Epithelial cell of esophagus (primary cell): ENCODE measurements at regions not wholly inside any gene's neighbourhood (a gene's known extent, or its start where the extent isn't known, plus 50 kb on each side); places are given as distances from the start of the nearest gene placed in this dataset.

ENCODE experiments used
- DNase-seq: peaks from one replicate; pipeline ENCODE4 v3.0.0; 2010; ENCODE audit warnings: low read depth
- H3K4me3 ChIP-seq: 2 replicates; pipeline ENCODE4 v1.5.1; 2011; ENCODE audit warnings: mild to moderate bottlenecking, low read length, control low read depth
- TF ChIP-seq, protein P1 (sequence below): IDR thresholded peaks from 2 replicates; pipeline ENCODE4 v1.5.1; 2011; ENCODE audit warnings: low read depth, mild to moderate bottlenecking, low read length, control low read depth, inconsistent platforms; ENCODE audit not compliant: insufficient read depth; ENCODE audit errors: missing control alignments

DNA sequence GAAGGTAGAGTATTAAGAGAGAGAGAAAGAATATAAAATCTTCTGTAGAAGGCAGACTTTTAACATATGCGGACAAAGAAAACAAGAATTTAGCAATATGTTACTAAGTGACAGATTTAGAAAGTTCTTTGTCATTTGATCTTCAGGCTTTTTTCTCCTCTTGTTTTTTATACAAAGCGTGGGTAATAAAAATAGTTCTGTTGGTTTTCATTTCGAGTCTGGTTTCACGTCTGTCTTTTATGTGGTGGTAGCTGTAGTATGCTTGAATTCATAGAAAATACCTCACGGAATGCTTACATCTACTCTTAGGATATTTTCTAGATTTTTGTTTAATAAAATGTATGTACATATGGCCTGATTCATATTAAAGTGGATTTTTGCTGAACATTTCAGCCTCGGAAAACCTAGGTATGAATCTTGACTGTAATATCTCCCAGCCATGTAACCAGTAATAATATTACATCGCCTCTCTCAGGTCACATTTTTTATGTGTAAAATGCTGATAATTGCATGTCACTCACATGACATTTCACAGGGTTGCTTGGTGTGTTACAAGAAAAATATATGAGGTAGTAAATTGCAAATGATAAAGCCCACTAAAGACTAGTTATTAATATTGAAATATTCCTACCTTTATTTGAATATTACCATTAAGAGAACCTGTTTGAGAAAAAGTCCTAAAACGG lies 72.5 kb upstream of the TAF11L2 start:
- no peak overlapping the region for H3K4me3 ChIP-seq
- DNase-seq = no peak
- TF ChIP-seq, protein P1, sequence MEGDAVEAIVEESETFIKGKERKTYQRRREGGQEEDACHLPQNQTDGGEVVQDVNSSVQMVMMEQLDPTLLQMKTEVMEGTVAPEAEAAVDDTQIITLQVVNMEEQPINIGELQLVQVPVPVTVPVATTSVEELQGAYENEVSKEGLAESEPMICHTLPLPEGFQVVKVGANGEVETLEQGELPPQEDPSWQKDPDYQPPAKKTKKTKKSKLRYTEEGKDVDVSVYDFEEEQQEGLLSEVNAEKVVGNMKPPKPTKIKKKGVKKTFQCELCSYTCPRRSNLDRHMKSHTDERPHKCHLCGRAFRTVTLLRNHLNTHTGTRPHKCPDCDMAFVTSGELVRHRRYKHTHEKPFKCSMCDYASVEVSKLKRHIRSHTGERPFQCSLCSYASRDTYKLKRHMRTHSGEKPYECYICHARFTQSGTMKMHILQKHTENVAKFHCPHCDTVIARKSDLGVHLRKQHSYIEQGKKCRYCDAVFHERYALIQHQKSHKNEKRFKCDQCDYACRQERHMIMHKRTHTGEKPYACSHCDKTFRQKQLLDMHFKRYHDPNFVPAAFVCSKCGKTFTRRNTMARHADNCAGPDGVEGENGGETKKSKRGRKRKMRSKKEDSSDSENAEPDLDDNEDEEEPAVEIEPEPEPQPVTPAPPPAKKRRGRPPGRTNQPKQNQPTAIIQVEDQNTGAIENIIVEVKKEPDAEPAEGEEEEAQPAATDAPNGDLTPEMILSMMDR = no peak

DNA sequence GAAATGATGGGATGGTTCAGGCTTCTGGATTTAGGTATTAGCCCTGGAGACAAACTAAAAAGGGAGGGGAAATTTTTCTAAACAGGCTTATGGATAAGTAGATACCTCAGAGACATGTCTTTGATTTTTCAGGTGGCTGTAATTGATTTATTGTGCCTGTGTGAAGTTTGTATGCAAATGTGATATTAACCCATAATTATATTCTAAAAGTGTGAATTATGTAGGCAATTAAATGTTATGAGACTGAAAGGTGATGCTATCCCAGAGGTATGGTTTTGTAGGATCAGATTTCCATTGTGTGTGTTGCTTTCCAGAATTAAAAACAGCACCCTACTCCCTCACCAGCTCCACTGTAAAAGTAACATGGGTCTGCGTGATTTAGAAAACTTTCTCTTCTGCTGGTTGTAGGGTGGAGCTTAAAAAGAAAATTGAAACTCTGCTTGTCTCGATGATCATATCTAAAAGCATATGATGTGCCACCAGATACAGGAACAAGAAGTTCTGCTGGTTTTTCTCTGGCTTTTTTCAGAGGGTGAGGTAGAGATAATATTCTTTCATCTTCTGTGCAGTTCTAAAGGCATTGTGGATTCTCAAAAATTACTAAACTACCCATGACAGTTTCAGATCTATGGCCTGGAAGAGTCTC lies 71.8 kb upstream of the TAF11L2 start:
- no peak for DNase-seq
- H3K4me3 ChIP-seq = no peak overlapping the region

DNA sequence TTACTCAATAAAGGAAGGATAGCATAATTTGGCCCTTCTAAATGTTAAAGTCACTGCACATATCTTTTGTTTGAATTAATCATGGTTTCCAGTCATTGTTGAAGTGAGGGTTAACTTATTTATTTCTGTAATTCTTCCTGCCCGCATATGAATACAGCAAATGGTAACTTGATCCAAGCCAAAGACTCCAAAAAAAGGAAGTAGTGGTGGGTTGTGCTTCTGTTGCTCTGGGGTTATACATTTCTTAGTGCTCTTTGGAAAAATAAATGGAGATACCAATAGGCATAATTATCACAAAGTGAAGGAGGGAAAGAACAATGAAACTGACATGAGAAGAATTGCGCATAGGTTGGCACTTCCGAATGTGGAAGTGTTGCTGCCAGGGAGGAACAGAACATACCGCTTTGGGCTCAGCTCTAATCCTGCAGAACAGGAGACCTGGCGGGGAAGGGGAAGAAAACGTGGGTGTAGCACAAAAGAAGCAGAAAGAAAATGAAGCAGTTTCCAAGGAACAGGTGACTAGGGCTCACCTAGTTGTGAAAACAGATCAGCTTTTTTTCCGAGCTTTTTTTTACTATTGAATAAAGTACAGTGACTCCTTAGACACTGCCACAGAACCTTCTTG lies 69.7 kb upstream of the TAF11L2 start:
- DNase-seq = no peak
- H3K4me3 ChIP-seq = no peak overlapping the region
- TF ChIP-seq, protein P1 = no peak

More for the DNA sequence above, 71.8 kb upstream of the TAF11L2 start:
- TF ChIP-seq, protein P1 = no peak

DNA sequence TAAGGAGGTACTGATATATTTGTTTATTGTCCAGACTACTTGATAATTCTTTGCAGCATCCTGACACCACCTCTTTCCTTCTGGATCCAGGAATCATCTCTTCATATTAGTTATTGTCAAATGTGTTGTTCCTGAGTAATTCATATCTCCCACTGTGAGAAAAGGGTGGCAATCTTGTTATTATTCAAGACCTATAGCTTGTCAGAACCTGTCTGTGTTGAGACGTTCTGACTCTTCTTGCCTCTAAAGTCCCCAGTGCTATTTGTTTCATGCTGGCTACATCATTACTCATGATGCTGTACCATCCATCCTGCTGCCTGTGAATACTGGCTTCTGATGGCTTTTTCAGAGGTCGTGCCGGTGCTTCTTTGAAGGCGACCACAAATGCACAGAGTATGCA lies 68.7 kb upstream of the TAF11L2 start:
- H3K4me3 ChIP-seq = no peak overlapping the region
- TF ChIP-seq, protein P1 = no peak
- peak; percentile 84 for DNase-seq

DNA sequence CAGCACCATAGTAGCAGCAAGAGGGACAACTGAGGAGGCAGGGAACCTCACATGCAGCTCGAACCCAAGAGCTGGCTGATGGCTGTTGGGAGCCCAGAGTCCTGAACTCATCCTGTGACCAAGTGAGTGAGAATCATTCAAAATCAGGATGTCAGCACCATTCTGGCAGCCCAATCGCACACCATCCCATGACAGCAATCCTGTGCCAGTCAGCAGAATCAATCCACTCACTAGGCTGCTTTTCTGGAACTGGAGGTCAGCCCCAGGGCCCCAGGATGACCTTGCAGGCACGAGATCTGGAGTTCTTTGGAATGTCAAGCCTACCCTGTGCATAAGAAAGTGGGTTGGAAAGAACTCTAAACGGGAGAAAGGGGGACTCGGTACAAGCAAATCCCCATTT lies 67.8 kb upstream of the TAF11L2 start:
- H3K4me3 ChIP-seq = no peak overlapping the region
- DNase-seq = no peak
- TF ChIP-seq, protein P1 = no peak

DNA sequence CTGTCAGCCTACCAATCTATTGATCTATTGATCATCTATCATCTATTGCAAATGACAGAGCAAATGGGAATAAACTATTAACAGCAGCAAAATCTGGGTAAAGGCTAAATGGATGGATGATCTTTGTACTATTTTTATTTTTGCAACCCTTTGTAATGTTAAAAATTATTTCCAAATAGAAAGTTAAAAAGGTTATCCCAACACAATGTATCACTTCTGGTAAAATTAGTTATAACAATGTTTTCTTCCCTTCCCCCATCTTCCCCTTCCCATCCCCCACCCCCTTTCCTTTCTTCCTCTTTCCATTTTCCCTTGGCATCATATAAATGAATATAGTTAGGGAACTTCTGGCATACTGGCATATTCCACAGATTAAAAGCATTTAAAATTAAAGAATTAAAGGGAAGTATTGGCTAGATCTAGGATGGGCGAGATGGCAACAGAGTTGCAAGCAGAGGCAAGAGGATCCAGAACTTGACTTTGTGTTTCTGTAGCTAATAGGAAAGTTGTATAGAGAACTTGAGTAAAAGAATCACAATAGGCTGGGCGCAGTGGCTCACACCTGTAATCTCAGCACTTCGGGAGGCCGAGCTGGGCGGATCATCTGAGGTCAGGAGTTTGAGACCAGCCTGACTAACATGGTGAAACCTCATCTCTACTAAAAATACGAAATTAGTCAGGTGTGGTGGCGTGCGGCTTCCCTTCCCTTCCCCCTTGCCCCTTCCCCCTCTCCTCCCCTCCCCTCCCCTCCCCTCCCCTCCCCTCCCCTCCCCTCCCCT lies 66.6 kb upstream of the TAF11L2 start:
- TF ChIP-seq, protein P1 = no peak
- DNase-seq = no peak
- no peak overlapping the region for H3K4me3 ChIP-seq
